SK-N-SH (cell line): ENCODE measurements at regions not wholly inside any gene's neighbourhood (a gene's known extent, or its start where the extent isn't known, plus 50 kb on each side); places are given as distances from the start of the nearest gene placed in this dataset.

ENCODE experiments used
- CTCF ChIA-PET: fragments of 300-600, 350-600 bp; formaldehyde crosslinking; extraction: SDS; loops from one replicate; lab custom pipeline; 2021; lab: Yijun Ruan, JAX
- POLR2A ChIA-PET: fragments of 350-600 bp; sonication (Branson Sonifier 250); formaldehyde crosslinking; extraction: SDS; loops from one replicate; lab custom pipeline; 2020; ENCODE audit warnings: antibody characterized with exemption, inconsistent platforms; lab: Yijun Ruan, JAX
- DNase-seq: peaks from one replicate; pipeline ENCODE4 v3.0.0; 2012
- H2AFZ ChIP-seq: fragments of 200-600 bp; sonication (generic); 2 replicates; pipeline ENCODE4 v1.8.1; 2016; ENCODE audit warnings: antibody characterized with exemption, mild to moderate bottlenecking, low read depth
- H3F3A ChIP-seq: fragments of 200-600 bp; sonication (generic); replicated peaks from 2 replicates; pipeline ENCODE3; 2016; ENCODE audit warnings: antibody characterized with exemption, mild to moderate bottlenecking; ENCODE audit not compliant: insufficient read depth
- H3K27ac ChIP-seq, 2 experiments: fragments of 200-500 bp in 1 of 2; fragments of 200-600 bp in 1 of 2; sonication (Bioruptor generic) in 1 of 2; sonication (generic), shearing (Covaris generic) in 1 of 2; 2 replicates each; pipeline versions ENCODE4 v1.5.1 to v1.6.1; 2014 to 2016; ENCODE audit warnings: low read depth in 2 of 2, inconsistent platforms in 1 of 2, low read length in 1 of 2, mild to moderate bottlenecking in 1 of 2, mixed read lengths in 1 of 2
- H3K27me3 ChIP-seq: fragments of 200-600 bp; sonication (generic), shearing (Covaris generic); 2 replicates; pipeline ENCODE4 v1.6.1; 2016; ENCODE audit warnings: mixed run types; ENCODE audit not compliant: insufficient read depth
- H3K36me3 ChIP-seq, 2 experiments: fragments of 200-500 bp in 1 of 2; fragments of 200-600 bp in 1 of 2; sonication (Bioruptor generic) in 1 of 2; sonication (generic) in 1 of 2; replicated peaks in 1 of 2; 2 replicates each; pipeline versions ENCODE3 to v1.5.1; 2014 to 2016; ENCODE audit warnings: low read length in 1 of 2, mild to moderate bottlenecking in 1 of 2; ENCODE audit not compliant: insufficient read depth in 2 of 2, control insufficient read depth in 1 of 2
- H3K4me1 ChIP-seq, 2 experiments: fragments of 200-500 bp in 1 of 2; fragments of 200-600 bp in 1 of 2; sonication (Bioruptor generic) in 1 of 2; sonication (generic), shearing (Covaris generic) in 1 of 2; 2 replicates each; pipeline versions ENCODE4 v1.5.1 to v1.6.1; 2014 to 2016; ENCODE audit warnings: low read depth in 1 of 2, low read length in 1 of 2, mixed run types in 1 of 2; ENCODE audit not compliant: insufficient read depth in 2 of 2, control insufficient read depth in 1 of 2
- H3K4me2 ChIP-seq: fragments of 200-600 bp; sonication (generic), shearing (Covaris generic); 2 replicates; pipeline ENCODE4 v1.6.1; 2017; ENCODE audit warnings: mixed run types
- H3K4me3 ChIP-seq, 2 experiments: fragments of 200-500 bp in 1 of 2; fragments of 200-600 bp in 1 of 2; sonication (Bioruptor generic) in 1 of 2; sonication (generic), shearing (Covaris generic) in 1 of 2; 2 replicates each; pipeline versions ENCODE4 v1.5.1 to v1.8.1; 2014 to 2016; ENCODE audit warnings: low read depth in 2 of 2, inconsistent platforms in 1 of 2, low read length in 1 of 2, mild to moderate bottlenecking in 1 of 2, mixed read lengths in 1 of 2, moderate library complexity in 1 of 2
- H3K79me2 ChIP-seq: fragments of 200-600 bp; sonication (generic); 2 replicates; pipeline ENCODE4 v1.8.1; 2017; ENCODE audit warnings: mild to moderate bottlenecking; ENCODE audit not compliant: insufficient read depth
- H3K9ac ChIP-seq: fragments of 200-600 bp; sonication (generic); 2 replicates; pipeline ENCODE4 v1.6.1; 2017; ENCODE audit warnings: mixed run types
- H3K9me2 ChIP-seq: fragments of 200-600 bp; sonication (generic); 2 replicates; pipeline ENCODE4 v1.6.1; 2017; ENCODE audit warnings: mixed run types
- H3K9me3 ChIP-seq: fragments of 200-600 bp; sonication (generic); 2 replicates; pipeline ENCODE4 v1.6.1; 2017; ENCODE audit warnings: mixed run types, mild to moderate bottlenecking, moderate library complexity
- H4K20me1 ChIP-seq: fragments of 200-600 bp; sonication (generic); 2 replicates; pipeline ENCODE4 v1.6.1; 2017; ENCODE audit warnings: mild to moderate bottlenecking, mixed run types; ENCODE audit not compliant: insufficient read depth
- CHD2 ChIP-seq: fragments of 150-350 bp; IDR thresholded peaks from 2 replicates; pipeline ENCODE4 v1.6.1; 2018; ENCODE audit warnings: low read length; ENCODE audit not compliant: partially characterized antibody
- ELF1 ChIP-seq: IDR thresholded peaks from 2 replicates; pipeline ENCODE4 v1.4.0; 2012
- EP300 ChIP-seq, 2 experiments: IDR thresholded peaks; 2 replicates each; pipeline versions ENCODE4 v1.4.0 to v1.6.1; 2012; ENCODE audit warnings: borderline replicate concordance in 1 of 2, low read depth in 1 of 2, low read length in 1 of 2
- EZH2phosphoT487 ChIP-seq: fragments of 200-600 bp; sonication (generic); IDR thresholded peaks from 2 replicates; pipeline ENCODE4 v1.6.1; 2017; ENCODE audit warnings: low read depth, mixed run types, mild to moderate bottlenecking, antibody characterized with exemption, moderate library complexity, borderline replicate concordance
- FOSL2 ChIP-seq: IDR thresholded peaks from 2 replicates; pipeline ENCODE4 v1.4.0; 2012; ENCODE audit warnings: low read depth, mild to moderate bottlenecking, moderate library complexity, borderline replicate concordance
- FOXJ3 ChIP-seq: sonication (generic); formaldehyde crosslinking; IDR thresholded peaks from 2 replicates; pipeline ENCODE4 v1.5.1; 2020; ENCODE audit warnings: mild to moderate bottlenecking, missing genetic modification reagents
- FOXM1 ChIP-seq: IDR thresholded peaks from 2 replicates; pipeline ENCODE4 v1.4.0; 2012; ENCODE audit warnings: low read depth, mild to moderate bottlenecking
- IRF3 ChIP-seq: fragments of 150-350 bp; IDR thresholded peaks from 2 replicates; pipeline ENCODE4 v1.6.1; 2016; ENCODE audit warnings: mild to moderate bottlenecking, low read depth, low read length
- JUND ChIP-seq: IDR thresholded peaks from 2 replicates; pipeline ENCODE4 v1.4.0; 2012
- MXI1 ChIP-seq: IDR thresholded peaks from 2 replicates; pipeline ENCODE4 v1.6.1; 2012; ENCODE audit warnings: mild to moderate bottlenecking, low read depth, low read length, improper control_type of control experiment
- NFIC ChIP-seq: IDR thresholded peaks from 2 replicates; pipeline ENCODE4 v1.4.0; 2012; ENCODE audit warnings: borderline replicate concordance
- NRF1 ChIP-seq: IDR thresholded peaks from 2 replicates; pipeline ENCODE4 v1.6.1; 2012; ENCODE audit warnings: low read depth, mild to moderate bottlenecking, low read length
- TAF1 ChIP-seq: IDR thresholded peaks from 2 replicates; pipeline ENCODE4 v1.6.1; 2012; ENCODE audit warnings: low read depth, mild to moderate bottlenecking, low read length, moderate library complexity, borderline replicate concordance
- TCF12 ChIP-seq: IDR thresholded peaks from 2 replicates; pipeline ENCODE4 v1.4.0; 2012
- YY1 ChIP-seq: IDR thresholded peaks from 2 replicates; pipeline ENCODE4 v1.4.0; 2012; ENCODE audit warnings: low read depth, mild to moderate bottlenecking
- WGBS: methylation state at CpG from one replicate; pipeline ENCODE4 v1.1.6; 2017; ENCODE audit warnings: low lambda C conversion rate; 5-methylcytosine and 5-hydroxymethylcytosine counted together
- TF ChIP-seq, protein P1 (sequence below): IDR thresholded peaks from 2 replicates; pipeline ENCODE4 v1.4.0; 2012; ENCODE audit warnings: low read depth, borderline replicate concordance

DNA sequence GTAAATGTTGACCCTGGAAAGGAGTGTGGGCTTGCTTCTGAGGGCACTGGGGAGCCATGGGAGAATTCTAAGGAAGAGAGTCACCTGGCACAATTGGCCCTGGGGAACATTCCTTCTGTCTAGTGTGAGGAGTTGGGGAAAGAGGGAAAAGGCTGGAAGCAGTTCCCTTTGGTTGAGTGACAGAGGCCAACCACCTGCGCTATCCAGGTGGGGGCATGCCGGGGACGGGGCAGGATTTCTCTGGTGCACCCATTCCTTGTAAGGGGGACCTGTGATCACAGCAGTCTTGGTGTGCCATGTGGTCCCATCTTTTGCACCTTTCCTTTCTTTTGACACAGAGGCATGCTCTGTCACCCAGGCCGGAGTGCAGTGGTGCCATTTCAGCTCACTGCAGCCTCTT, 92.1 kb upstream of the GRK3 start:
- H3K9me3 ChIP-seq = no peaks in the 10 kb centered on the region
- no peaks in the 10 kb centered on the region for H3K36me3 ChIP-seq
- H3F3A ChIP-seq = no peaks in the 10 kb centered on the region
- H4K20me1 ChIP-seq = no peaks in the 10 kb centered on the region
- no peak overlapping the region for H3K9ac ChIP-seq
- no peaks in the 10 kb centered on the region for H3K79me2 ChIP-seq
- H3K27me3 ChIP-seq = no peaks in the 10 kb centered on the region
- no peaks in the 10 kb centered on the region for H3K9me2 ChIP-seq
- H3K4me1 ChIP-seq = peaks cover 0 to 16% of the 10 kb centered on the region in 2 experiments; a peak in 2 of 4 replicates
- WGBS = no CpG with 5 or more reads among the region's 4 CpGs
- H3K27ac ChIP-seq = no peak overlapping the region
- ChIA-PET POLR2A (no interaction called here), CTCF (no interaction called here)
- no peak overlapping the region for H3K4me2 ChIP-seq
- no peak for DNase-seq
- H2AFZ ChIP-seq = no peak overlapping the region
- H3K4me3 ChIP-seq = no peak overlapping the region
- TF ChIP-seq JUND (no peak), NFIC (no peak), TAF1 (no peak), FOXJ3 (CRISPR knock-in tag) (no peak), YY1 (no peak)

DNA sequence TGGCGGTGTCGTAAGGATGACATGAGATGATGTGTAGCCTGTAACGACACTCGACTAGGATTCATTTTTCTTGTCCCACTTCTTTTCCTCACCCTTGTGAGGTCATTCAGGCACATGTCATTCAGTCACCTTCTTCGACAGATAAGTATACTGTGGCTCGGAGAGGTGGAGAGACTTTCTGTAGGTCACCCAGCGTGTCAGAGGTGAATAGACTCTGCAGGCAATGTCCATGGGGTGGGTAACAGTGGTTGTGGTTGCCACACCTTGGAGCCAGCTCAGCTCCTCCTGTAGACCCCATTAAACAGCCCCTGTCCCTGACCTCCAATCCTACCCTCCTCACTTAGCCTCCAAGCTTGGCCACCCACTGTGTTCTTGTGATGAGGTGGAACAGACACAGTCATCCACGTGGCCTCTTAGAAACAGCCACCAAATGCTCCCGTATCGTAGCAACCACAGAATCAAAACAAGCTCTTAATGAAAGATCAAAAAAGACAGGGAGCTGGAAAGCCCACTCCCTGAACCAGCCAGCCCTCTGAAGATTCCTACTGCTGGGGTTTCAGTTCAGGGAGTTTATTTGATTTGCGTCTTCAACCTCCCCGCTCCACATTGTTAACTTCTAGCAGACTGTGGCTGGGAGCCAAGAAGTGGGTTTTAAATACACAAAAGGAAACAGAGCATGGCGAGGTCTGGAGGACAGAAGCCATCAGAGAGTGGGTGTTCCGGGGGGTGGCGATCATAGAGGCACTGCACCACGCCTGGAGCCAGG, 89.0 kb upstream of the GRK3 start:
- TF ChIP-seq NFIC = no peak
- TF ChIP-seq EP300 (IDR thresholded peaks at IDR 0.05; ENCODE audit: borderline replicate concordance in 1 of 2, low read depth in 1 of 2, low read length in 1 of 2) = peak in 1 of 2 experiments; percentile 39; a peak in 1 of 4 replicates
- TF ChIP-seq MXI1 = peak; percentile 89
- TF ChIP-seq CHD2 = no peak
- TF ChIP-seq TAF1 = no peak
- TF ChIP-seq, all 33 proteins: peak for 2
- H3K36me3 ChIP-seq = no peaks in the 10 kb centered on the region
- POLR2A ChIA-PET = no interaction called here
- H3K27me3 ChIP-seq = no peaks in the 10 kb centered on the region
- DNase-seq = peak; percentile 49
- WGBS = 46% methylated on average over 15 of the region's 16 CpGs
- H4K20me1 ChIP-seq = no peaks in the 10 kb centered on the region
- no peak overlapping the region for H2AFZ ChIP-seq
- CTCF ChIA-PET = interaction anchor here (0.7 to 1.7 kb wide), 2 partner anchors 22 to 226 kb away, joined by 3 to 5 read pairs; no protein-coding TSS in a partner anchor
- H3K79me2 ChIP-seq = no peaks in the 10 kb centered on the region
- peaks cover 0 to 20% of the 10 kb centered on the region in 2 experiments; a peak in 2 of 4 replicates for H3K4me1 ChIP-seq
- no peak overlapping the region for H3K4me3 ChIP-seq
- no peaks in the 10 kb centered on the region for H3K9me3 ChIP-seq
- no peaks in the 10 kb centered on the region for H3F3A ChIP-seq
- no peak overlapping the region for H3K4me2 ChIP-seq
- peak overlapping the region in 1 of 2 experiments; percentile 91; a peak in 2 of 4 replicates for H3K27ac ChIP-seq
- no peak overlapping the region for H3K9ac ChIP-seq
- H3K9me2 ChIP-seq = no peaks in the 10 kb centered on the region

DNA sequence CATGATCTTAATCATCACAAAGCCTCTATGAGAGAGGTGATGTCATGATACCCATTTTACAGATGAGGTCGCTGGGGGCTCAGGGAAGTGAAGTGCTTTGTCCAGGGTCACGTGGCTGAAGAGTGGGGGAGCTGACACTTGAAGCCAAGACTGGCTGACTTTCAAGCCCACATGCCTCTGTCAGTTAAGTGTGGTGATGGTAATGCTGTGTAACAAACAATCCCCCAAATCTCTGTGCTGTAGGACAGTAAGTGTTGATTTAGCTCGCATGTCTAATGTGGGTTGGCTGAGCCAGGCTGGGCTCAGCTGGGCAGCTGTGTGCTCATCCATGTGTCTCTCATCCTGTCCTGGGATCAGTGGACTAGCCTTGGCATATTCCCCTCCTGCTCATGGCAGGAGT, 87.1 kb upstream of the GRK3 start:
- 28% methylated on average over 2 of the region's 3 CpGs for WGBS
- Histone ChIP-seq H3K79me2 (no peaks in the 10 kb centered on the region), H4K20me1 (no peaks in the 10 kb centered on the region), H2AFZ (no peak overlapping the region), H3K4me2 (no peak overlapping the region), H3F3A (no peaks in the 10 kb centered on the region), H3K36me3 (no peaks in the 10 kb centered on the region), H3K9me2 (no peaks in the 10 kb centered on the region), H3K27me3 (no peaks in the 10 kb centered on the region), H3K9ac (no peak overlapping the region), H3K27ac (peak overlapping the region in 1 of 2 experiments; percentile 91; a peak in 1 of 4 replicates), H3K4me3 (no peak overlapping the region; a peak in 1 of 4 replicates), H3K4me1 (peaks cover 0 to 20% of the 10 kb centered on the region in 2 experiments; a peak in 2 of 4 replicates), H3K9me3 (no peaks in the 10 kb centered on the region)
- no peak for DNase-seq
- CTCF ChIA-PET = interaction anchor here (1.0 to 1.3 kb wide), 2 partner anchors 15 to 16 kb away, joined by 3 to 4 read pairs; no protein-coding TSS in a partner anchor
- POLR2A ChIA-PET = no interaction called here
- TF ChIP-seq ELF1 (no peak), FOXM1 (no peak), TCF12 (no peak), NRF1 (no peak), IRF3 (no peak), FOSL2 (no peak), EZH2phosphoT487 (no peak)
- TF ChIP-seq, protein P1, sequence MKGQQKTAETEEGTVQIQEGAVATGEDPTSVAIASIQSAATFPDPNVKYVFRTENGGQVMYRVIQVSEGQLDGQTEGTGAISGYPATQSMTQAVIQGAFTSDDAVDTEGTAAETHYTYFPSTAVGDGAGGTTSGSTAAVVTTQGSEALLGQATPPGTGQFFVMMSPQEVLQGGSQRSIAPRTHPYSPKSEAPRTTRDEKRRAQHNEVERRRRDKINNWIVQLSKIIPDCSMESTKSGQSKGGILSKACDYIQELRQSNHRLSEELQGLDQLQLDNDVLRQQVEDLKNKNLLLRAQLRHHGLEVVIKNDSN = no peak
